C4-2B (cell line): ENCODE measurements at regions not wholly inside any gene's neighbourhood (a gene's known extent, or its start where the extent isn't known, plus 50 kb on each side); places are given as distances from the start of the nearest gene placed in this dataset.

Experiments
- ZFX ChIP-seq: fragments of 450-650 bp; IDR thresholded peaks from 2 replicates; pipeline ENCODE4 v1.6.1; 2017
- TF ChIP-seq, protein P1 (sequence below): fragments of 450-650 bp; conservative IDR thresholded peaks from 2 replicates; pipeline ENCODE4 v1.5.1; 2017; ENCODE audit warnings: mild to moderate bottlenecking

DNA sequence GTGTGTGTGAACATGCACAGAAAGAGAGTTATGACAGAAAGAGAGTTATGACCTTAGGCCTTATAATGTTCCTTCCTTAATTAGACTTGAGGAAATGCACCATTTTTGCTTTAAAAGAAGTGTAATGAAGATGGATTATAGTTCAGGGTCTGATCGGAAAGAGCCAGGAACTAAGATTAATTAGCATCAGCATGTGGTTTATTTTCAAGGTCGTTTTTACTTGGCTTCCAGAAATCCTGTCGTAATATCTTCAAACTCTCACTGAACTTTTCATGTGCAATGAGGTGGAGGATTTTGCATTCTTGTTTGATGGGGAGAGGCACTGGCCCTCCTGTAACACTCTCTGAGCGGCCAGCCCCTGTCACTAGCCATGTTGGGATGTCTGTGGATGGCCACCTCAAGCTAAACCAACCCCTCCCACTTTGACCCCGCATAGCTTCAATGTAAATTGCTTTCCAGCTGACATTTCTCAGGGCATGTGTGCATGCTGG lies 116.8 kb downstream of the CDC5L start:
- TF ChIP-seq, protein P1, sequence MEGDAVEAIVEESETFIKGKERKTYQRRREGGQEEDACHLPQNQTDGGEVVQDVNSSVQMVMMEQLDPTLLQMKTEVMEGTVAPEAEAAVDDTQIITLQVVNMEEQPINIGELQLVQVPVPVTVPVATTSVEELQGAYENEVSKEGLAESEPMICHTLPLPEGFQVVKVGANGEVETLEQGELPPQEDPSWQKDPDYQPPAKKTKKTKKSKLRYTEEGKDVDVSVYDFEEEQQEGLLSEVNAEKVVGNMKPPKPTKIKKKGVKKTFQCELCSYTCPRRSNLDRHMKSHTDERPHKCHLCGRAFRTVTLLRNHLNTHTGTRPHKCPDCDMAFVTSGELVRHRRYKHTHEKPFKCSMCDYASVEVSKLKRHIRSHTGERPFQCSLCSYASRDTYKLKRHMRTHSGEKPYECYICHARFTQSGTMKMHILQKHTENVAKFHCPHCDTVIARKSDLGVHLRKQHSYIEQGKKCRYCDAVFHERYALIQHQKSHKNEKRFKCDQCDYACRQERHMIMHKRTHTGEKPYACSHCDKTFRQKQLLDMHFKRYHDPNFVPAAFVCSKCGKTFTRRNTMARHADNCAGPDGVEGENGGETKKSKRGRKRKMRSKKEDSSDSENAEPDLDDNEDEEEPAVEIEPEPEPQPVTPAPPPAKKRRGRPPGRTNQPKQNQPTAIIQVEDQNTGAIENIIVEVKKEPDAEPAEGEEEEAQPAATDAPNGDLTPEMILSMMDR: no peak
- no peak for TF ChIP-seq ZFX
